GM19324 (cell line): ENCODE measurements at regions not wholly inside any gene's neighbourhood (a gene's known extent, or its start where the extent isn't known, plus 50 kb on each side); places are given as distances from the start of the nearest gene placed in this dataset.
"Not testable (repeated sequence)": the region's sequence is repeated elsewhere in the genome, so short reads cannot be mapped to it uniquely, and the experiment has no call there.

Experiments
- ATAC-seq: cut with Tn5 transposase; IDR thresholded peaks from one replicate; pipeline ENCODE4 v1.9.1; 2021; ENCODE audit warnings: mild to moderate bottlenecking, moderate library complexity; ENCODE audit not compliant: unreplicated experiment, low FRiP score

DNA sequence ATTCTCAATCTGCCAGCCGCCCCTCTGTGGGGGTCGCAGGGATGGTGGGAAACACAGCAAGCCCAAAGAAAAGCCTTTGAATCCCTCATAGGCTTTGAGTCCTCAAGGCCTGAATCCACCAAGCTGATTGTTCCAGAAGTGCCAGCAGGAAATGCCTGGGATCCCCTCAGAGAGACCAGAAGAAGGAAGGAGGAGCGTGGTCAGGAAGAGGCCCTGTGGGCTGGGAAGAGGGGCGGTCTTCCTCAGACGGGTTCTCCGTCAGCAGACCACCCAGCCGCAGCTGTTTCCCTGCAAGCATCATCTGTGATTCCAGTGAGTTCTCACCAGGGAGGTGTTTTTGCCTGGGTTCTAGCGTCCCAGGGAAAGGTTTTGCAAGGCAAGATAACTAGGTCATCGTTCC, 190.0 kb upstream of the KLF6 start:
- ATAC-seq: no peak

DNA sequence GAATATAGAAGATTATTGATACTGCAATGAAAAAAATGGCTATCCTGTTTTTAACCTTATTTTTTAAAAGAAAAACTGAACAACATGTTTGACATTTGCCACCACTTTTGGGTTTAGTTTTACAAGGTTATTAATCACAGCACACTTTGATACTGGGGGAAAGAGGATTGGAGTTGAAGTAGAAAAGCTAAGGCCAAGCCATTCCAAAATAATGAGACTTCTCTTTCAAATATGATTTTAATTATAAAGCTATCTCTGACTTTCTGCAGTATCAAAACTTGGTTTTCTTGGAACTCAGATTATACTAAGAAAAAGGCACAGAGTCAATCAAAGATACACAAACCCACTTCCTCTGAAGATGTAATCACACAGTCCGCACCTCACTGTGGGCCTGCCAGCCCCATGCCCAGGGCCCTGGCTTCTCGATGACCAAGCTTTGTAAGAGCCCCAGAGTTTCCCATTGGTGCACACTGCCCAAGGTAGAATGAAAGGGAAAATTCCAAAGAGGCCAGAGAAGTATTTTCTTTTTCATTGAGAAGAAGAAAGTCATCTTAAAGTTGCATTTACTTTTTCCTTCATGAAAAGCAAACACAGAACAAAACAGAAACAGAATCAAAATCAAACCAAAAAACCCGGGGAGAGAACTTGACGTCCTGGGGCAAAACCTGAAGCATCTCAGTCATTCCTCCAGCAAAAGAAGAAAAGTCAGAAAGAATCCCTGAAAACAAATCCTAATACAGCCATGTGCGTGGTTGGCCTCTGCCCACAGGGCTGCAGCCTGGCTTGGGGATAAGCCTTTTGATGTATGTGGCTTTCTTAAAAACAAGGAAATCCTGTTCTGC, 187.7 kb upstream of the KLF6 start:
- no peak for ATAC-seq

DNA sequence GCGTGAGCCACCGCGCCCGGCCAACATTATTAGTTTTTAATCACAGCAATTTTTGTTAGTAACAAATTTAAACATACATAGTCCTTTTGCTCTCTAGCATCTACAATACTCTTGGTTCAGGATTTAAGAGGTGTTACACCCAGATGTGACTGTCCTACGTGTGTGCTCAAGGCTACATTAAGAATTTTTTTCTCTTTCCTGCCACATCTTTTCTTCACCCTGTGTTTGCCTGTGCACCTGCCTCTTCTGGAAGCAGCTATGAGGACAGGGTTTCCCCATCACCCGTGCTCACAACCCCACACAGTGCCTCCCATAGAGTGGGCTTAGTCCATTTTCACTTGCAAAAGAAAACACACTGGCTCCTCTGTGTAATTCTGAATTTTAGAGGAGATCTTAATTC, 186.7 kb upstream of the KLF6 start:
- ATAC-seq: no peak

DNA sequence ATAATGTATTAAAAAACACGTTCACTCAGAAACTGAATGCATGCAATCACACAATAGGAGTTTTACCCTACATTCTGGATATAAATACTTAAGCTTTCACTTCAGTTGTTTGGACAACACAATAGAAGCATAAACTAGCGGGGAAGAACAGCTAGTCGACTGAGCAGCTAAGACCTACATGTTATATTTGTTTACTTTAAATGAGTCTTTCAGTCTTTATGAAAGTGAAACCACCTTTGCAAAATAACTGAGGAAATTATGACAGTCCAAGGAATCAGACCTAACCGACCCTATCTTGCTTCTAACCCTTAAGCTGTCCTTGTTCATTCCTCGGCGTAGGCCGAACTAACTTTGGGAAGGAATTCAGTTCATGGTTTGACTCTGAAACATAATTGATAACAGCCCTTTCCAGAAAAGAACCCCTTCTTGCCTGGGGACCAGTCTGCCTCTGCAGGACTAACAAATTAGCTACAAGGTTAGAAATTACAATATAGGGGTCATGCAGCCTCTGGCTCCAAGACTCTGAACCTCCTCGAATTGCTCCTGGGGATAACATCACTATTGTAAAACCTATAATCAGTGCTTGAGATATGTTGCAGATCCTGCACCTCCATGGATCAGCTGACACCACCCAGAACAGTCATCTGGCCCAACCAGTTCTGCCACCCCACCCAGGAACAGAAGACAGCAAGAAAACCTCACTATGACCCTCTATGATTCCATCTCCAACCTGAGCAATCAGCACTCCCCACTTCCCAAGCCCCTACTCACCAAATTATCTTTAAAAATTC, 185.1 kb upstream of the KLF6 start:
- ATAC-seq: no peak

DNA sequence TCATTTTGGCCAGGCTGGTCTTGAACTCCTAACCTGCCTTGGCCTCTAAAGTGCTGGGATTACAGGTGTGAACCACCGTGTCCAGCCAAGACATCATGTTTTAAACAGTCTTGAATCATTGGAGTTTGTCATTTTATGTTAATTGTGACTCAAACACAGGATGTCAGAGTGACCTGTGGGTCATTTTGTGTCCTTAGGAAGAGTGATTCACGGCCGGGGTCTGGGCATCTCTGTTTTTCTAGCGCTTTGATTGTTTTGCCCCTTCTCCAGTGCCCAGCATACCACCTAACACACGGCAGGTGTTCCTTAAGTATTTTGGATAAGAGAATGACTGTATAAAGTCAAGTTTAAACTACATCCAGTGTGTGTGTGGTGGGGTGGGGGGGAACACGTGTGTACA, 183.7 kb upstream of the KLF6 start:
- ATAC-seq: no peak

DNA sequence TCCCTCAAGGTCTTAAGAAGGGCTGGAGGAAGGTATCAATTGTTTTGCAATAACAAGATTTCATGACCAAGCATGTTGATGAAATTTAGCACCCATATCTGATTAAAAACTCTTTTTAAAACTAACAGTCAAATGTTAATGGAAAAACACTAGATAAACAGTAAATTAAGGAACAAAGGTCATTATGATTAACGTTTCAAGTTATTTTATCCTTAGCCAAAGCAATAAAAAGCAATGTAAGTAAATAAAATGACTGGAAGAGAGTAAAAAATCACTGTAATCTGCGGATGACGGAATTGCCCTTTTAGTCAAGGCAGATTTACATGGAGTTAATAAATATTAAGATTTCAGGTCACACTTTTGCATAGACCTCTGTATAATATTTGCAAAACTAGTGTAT, 179.5 kb upstream of the KLF6 start:
- no peak for ATAC-seq

DNA sequence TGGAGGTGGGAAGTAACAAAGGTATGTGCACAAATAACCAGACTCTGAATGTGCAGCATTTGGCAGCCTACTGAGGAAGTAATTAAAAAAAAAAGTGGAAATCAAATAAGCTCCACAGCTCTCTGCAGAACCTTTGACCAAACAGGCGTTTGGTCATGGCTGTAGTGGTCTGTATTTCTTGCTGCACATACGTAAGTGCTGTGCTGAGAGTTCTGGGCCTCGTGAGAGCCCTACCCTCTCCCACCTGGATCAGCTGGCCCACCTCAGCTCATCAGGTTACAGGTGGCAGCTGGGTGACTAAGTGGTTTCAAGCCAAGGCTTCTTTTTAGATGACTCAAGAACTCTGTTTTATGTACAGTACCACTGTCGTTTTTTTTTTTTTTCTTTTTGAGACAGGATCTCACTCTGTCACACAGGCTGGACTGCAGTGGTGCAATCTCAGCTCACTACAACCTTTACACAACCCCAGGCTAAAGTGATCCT, 178.2 kb upstream of the KLF6 start:
- no peak for ATAC-seq

DNA sequence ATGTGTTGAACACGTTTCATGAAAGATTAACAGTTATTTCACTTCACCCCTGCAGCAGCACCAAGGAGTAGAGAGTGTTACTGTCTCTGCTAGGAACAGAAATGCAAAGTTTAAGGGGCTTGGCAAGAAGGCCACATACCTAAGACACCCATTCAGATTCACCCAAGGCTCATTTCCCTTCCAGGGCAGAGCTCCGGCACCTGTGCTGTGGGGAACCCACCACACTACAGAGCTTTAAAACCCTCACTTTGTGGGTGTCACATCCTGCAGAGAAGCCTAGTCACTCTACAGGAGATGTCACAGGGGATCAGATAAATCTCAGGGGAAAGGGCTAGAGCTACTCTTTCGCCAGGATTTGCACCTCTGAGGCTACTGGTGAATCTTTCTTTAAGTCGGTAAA, 176.1 kb upstream of the KLF6 start:
- peak; percentile 73 for ATAC-seq

DNA sequence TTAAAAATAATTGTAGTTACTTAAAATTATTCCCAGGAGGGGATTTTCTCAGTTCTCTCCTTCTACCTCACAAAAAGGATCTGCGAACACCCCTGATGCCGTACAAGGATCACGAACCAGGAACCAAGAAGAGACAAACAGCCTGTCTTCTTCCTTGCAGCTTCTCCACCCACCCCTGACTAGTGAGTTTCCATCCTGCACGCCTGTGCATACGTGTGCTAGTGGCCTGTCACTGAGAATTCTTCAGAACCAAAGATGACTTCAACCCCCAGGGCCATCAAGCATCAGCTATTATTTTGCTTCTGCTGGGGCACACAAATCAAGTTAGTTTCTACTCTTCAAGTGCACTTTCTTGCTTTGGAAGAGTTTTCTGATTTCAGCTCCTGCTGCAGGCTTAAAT, 175.5 kb upstream of the KLF6 start:
- ATAC-seq: peak; percentile 23

DNA sequence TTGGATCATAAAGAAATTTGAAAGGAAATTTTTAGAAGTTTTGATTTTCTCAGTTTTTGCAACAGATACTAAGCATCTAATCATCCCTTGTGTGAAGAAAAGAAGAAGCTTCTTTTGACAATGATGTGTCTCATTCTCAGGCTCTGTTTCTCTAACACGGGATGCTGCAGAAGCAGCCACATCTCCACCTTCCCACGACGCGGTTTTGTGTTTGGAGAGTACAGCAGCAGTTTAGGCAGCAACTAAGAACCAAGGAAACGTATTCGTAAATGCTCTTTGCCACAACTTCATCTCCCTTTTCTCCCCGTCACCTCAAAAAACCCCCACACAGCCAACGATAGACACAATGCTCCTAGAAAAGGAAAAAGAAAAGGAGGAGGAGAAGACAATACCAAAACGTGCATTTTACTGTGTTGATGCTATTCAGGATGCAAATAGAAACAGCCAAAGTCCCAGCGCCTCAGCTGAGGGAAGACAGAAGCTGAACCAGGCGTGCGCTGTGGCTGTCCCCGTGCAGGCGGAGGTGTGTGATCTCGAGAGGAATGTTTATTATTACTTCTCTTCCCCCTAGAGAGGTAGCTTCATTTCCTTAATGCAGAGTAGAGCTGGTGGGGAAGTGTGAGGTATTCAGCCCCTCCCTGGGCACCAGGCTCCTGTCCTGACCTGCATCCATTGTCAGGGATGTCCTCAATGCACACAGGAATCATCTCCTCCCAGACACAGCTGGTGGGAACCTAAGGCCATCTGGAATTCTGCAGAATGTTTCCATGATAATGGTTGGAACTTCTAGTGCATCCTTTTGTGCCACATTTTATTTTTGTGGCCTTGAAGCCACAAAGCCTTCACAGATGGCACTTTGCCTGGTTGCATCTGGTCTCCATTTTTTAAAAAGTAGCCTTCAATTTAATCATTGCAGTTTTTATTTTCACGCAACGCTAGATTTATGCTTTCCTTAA, 174.6 kb upstream of the KLF6 start:
- ATAC-seq: no peak

DNA sequence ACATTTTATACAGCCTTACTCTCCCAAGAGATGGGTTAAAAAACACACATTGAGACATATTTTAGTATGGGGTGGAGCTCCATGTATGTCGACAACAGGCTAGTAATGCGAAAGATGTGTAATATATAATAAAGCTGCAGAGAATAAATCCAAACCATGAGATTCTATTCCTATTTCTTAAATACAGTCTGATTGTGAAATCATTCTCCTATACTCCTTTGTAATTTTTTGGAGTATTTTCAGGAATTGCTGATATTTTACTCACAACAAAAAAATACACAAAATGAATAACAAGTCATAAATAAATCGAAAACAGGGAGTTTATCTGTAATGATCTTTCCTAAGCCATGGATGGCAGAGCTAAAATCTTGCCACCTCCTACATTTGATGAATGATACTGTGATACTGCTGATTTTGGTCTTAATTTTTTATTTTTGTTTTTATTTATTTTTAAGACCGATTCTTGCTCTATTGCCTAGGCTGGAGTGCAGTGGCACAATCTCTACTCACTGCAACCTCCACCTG, 173.5 kb upstream of the KLF6 start:
- no peak for ATAC-seq

DNA sequence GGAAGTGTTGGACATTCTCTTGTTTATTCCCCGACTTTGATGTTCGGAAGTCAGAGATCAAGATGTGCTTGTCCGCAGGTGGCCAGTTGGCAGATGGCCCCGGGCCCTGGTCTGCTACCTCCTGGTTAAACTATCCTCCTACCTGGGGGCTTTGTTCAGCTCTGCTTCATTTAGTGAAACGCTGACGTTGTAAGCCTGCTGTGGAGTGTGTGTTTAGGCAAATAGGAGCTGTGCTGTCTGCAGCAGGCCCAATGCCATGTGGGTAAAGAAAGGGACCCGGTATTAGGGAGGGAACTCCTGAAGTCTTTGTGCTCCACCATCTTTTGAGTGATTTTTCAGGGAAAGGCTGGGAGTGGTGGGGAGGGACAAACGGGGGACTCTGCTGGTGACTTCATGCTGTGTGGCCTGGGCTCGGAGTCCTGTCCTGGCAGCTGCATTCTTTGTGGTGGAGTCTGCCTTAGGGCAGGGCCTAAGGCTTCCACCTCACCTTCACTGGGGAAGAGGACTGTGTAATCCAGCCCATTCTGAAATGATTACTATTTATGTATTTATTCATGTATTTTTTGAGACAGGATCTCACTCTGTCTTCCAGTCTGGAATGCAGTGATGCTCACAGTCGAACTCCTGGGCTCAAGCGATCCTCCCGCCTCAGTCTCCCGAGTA, 171.1 kb upstream of the KLF6 start:
- no peak for ATAC-seq

DNA sequence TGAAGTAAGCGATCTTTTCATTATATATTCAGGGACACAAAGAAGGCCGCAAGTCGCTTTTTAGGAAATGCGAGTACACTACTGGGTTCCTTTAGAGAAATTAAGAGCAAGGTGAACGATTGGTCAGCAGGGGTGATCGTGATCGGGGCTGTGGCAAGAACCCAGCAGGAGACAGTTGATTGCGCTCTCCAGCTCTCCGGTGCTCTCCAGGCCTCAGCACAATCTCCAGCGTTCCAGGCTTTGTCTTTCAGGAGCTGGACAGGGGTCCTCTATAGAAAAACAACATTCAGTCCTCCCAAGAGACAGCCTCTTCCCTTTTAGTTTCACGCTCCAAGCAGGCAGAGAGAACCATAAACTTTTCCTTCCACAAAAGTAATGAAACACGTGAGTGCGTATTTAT, 170.5 kb upstream of the KLF6 start:
- no peak for ATAC-seq

DNA sequence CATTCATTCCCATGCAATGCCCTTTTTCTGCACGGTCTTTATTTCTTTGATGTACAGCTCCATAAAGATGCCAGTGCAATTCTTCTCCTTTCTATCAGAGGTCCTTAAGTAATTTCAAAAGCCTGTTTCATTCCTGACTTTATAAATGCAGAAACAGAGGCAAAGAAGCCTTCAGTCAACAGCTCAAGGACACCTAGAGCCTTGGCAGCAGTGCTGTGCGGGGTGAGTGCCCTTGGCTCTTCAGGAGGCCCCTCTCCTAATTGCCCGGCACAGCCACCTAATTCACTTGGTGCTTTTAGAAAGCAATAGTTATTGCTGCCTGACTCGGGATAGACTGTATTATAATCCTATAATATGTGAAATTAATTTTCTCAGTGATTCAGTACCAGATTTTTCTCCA, 169.6 kb upstream of the KLF6 start:
- no peak for ATAC-seq

DNA sequence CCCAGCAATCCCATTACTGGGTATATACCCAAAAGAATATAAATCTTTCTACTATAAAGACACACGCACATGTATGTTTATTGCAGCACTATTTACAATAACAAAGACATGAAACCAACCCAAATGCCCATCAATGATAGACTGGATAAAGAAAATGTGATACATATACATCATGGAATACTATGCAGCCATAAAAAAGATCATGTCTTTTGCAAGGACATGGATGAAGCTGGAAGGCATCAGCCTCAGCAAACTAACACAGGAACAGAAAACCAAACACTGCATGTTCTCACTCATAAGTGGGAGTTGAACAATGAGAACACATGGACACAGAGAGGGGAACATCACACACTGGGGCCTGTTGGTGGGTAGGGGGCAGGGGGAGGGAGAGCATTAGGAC, 169.0 kb upstream of the KLF6 start:
- ATAC-seq: not testable (repeated sequence)

DNA sequence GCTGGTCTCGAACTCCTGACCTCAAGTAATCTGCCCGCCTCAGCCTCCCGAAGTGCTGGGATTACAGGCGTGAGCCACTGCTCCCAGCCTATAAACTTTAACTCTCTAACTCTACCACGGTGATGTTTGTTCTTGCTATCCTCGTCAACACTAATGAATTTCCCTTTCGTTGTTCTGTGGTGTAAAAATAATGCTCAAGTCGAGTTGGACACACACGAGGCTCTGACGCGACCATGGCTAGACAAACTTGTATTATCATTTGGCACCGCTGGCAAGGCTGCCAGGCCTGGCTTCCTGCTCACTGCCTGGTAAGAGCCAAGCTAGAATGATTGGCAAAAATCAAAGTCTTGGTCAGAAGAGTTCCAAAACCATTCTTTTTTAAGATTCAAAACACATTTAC, 167.0 kb upstream of the KLF6 start:
- ATAC-seq: no peak

DNA sequence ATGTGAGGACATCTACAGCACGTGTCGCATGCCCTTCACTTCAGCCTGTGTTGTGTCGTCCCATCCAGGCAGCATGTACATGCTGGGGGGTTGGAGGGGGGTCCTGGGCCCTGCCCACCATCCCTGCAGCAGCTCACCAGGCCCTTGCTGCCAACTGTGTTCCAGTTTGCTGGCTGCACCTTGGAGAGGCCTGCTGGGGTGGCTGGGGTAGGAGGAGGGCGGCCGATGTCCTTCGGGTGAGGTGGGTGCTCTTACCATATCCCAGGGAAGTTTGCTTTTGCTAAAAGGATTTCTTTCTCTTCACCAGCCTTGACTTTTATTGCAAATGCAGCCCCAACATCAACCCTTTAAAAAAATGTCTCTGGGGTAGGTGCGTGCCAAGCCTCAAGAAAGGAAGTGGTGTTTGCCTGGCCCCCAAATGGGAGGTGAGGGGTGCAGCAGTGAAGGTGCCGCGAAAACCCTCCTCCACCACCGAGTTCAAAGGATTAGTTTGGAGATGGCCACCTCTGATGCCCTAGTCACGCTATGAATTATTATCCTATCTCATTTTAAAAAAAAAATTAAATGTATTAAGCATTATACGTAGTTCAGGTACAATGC, 165.8 kb upstream of the KLF6 start:
- no peak for ATAC-seq

DNA sequence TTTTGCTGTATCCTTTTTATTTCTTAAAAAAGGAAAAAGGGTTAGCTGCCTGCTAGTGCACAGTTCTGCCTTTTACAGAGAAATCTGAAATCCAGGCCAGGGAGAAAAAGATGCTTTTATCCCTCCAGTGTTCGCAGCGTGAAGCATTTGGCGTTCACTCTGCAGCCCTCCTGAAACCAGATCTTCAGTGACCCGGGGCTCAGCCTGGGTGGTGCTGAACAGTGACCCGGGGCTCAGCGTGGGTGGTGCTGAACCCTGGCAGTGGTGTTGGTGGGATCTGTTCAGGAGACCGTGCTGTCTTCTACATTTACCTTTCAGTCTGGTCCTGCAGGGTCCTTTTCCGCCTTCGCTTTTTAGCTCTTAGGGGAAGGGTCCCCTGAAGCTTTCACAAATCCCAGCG, 164.7 kb upstream of the KLF6 start:
- ATAC-seq: no peak

DNA sequence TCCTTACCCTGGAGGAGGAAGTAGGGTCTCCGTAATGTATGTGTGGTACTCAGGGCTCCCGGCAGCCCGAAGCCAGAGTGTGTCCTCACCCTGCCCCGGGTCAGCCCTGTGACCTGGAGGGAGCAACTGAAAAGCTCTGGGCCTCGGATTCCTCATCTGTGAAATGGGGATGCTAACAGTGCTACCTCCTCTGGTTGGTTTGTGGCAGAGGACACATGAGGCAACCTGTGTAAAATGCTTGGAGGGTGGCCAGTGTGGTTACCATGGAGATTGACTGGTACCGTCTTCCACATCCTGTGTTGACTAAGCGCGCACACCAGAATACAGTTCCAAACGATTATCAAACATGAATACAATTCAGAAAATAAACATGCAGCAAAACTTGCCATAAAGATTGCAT, 163.8 kb upstream of the KLF6 start:
- no peak for ATAC-seq
